Astrocyte (in vitro differentiated cells and primary cell): ENCODE measurements at regions not wholly inside any gene's neighbourhood (a gene's known extent, or its start where the extent isn't known, plus 50 kb on each side); places are given as distances from the start of the nearest gene placed in this dataset.

Source experiments
- DNase-seq: peaks from one replicate; pipeline ENCODE4 v3.0.0-alpha.2; 2010; ENCODE audit warnings: low read depth
- FAIRE-seq: peaks from 2 replicates; lab custom pipeline; 2011; peaks lifted over from hg19 to GRCh38; lab: Jason Lieb, UNC
- H2AFZ ChIP-seq: 2 replicates; pipeline ENCODE4 v1.6.0; 2012; ENCODE audit warnings: low read depth, low read length, inconsistent platforms
- H3K27ac ChIP-seq: 2 replicates; pipeline ENCODE4 v1.5.1; 2011; ENCODE audit warnings: low read depth, low read length, inconsistent platforms
- H3K27me3 ChIP-seq: 2 replicates; pipeline ENCODE4 v1.6.0; 2011; ENCODE audit warnings: low read length, inconsistent platforms; ENCODE audit not compliant: insufficient read depth
- H3K36me3 ChIP-seq: 2 replicates; pipeline ENCODE4 v1.5.1; 2011; ENCODE audit warnings: low read length, inconsistent platforms; ENCODE audit not compliant: insufficient read depth
- H3K4me1 ChIP-seq: 2 replicates; pipeline ENCODE4 v1.5.1; 2011; ENCODE audit warnings: low read length, inconsistent platforms; ENCODE audit not compliant: insufficient read depth
- H3K4me2 ChIP-seq: 2 replicates; pipeline ENCODE4 v1.6.0; 2012; ENCODE audit warnings: low read length, inconsistent platforms
- H3K4me3 ChIP-seq: 2 replicates; pipeline ENCODE4 v1.5.1; 2011; ENCODE audit warnings: low read depth, mild to moderate bottlenecking, low read length, inconsistent platforms; ENCODE audit not compliant: insufficient read depth
- H3K79me2 ChIP-seq: 2 replicates; pipeline ENCODE4 v1.6.0; 2012; ENCODE audit warnings: mild to moderate bottlenecking, low read length, inconsistent platforms; ENCODE audit not compliant: insufficient read depth
- H3K9ac ChIP-seq: 2 replicates; pipeline ENCODE4 v1.6.0; 2012; ENCODE audit warnings: mild to moderate bottlenecking, low read length, inconsistent platforms
- H3K9me3 ChIP-seq: 2 replicates; pipeline ENCODE4 v1.5.1; 2012; ENCODE audit warnings: low read depth, mild to moderate bottlenecking, low read length, inconsistent platforms; ENCODE audit not compliant: insufficient read depth
- H4K20me1 ChIP-seq: 2 replicates; pipeline ENCODE4 v1.6.0; 2012; ENCODE audit warnings: low read length, inconsistent platforms; ENCODE audit not compliant: insufficient read depth
- H3K27ac Mint-ChIP-seq: one replicate; pipeline ENCODE4 v1.8.0; 2021; ENCODE audit warnings: mild to moderate bottlenecking, mixed read lengths; ENCODE audit not compliant: unreplicated experiment
- H3K27me3 Mint-ChIP-seq: one replicate; pipeline ENCODE4 v1.8.0; 2021; ENCODE audit warnings: low read depth, mixed read lengths; ENCODE audit not compliant: unreplicated experiment
- H3K36me3 Mint-ChIP-seq: one replicate; pipeline ENCODE4 v1.8.0; 2021; ENCODE audit warnings: low read depth, mixed read lengths; ENCODE audit not compliant: unreplicated experiment
- H3K4me1 Mint-ChIP-seq: one replicate; pipeline ENCODE4 v1.8.0; 2021; ENCODE audit warnings: low read depth, mixed read lengths; ENCODE audit not compliant: unreplicated experiment
- H3K4me3 Mint-ChIP-seq: one replicate; pipeline ENCODE4 v1.8.0; 2021; ENCODE audit warnings: mild to moderate bottlenecking, moderate library complexity, mixed read lengths; ENCODE audit not compliant: unreplicated experiment
- H3K9me3 Mint-ChIP-seq: one replicate; pipeline ENCODE4 v1.8.0; 2021; ENCODE audit warnings: mild to moderate bottlenecking, mixed read lengths; ENCODE audit not compliant: unreplicated experiment
- EZH2 ChIP-seq: IDR thresholded peaks from 2 replicates; pipeline ENCODE4 v1.6.1; 2012; ENCODE audit warnings: mild to moderate bottlenecking, low read length, inconsistent platforms; ENCODE audit not compliant: insufficient read depth
- TF ChIP-seq, protein P1 (sequence below): IDR thresholded peaks from 2 replicates; pipeline ENCODE4 v1.5.1; 2011; ENCODE audit warnings: low read depth, mild to moderate bottlenecking, inconsistent platforms, low read length, moderate library complexity; ENCODE audit not compliant: insufficient read depth

DNA sequence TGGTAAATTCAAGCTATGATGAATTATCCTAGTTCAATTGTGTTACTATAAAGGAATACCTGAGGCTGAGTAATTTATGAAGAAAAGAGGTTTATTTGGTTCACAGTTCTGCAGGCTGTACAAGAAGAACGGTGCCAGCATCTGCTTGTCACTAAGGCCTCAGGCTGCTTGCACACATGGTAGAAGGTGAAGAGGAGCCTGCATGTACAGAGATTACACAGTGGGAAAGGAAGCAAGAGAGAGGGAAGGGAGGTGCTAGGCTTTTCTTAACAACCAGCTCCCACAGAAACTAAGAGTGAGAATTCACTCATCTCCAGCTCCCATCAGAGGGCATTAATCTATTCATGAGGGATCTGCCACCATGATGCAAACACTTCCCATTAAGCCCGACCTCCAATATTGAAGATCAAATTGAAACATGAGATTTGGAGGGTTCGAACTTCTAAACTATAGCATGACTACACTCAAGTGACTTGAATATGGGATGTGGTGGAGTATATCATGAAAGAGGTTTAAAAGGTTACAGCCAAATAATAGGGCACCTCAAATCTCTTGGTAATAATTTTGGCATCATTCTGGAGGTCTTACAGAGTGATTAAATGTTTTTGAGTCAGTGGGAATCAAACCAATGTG lies 58.4 kb upstream of the ETAA1 start:
- Histone ChIP-seq H3K4me1 (no peaks in the 10 kb centered on the region), H3K9ac (no peak overlapping the region), H2AFZ (no peak overlapping the region), H3K4me2 (no peak overlapping the region), H4K20me1 (no peaks in the 10 kb centered on the region), H3K4me3 (no peak overlapping the region), H3K36me3 (no peaks in the 10 kb centered on the region), H3K79me2 (no peaks in the 10 kb centered on the region), H3K27me3 (no peaks in the 10 kb centered on the region), H3K27ac (no peak overlapping the region), H3K9me3 (no peaks in the 10 kb centered on the region)
- Mint-ChIP-seq H3K4me3 (no peak overlapping the region), H3K27me3 (no peaks in the 10 kb centered on the region), H3K9me3 (peaks cover 3% of the 10 kb centered on the region), H3K27ac (no peak overlapping the region), H3K4me1 (no peaks in the 10 kb centered on the region), H3K36me3 (no peaks in the 10 kb centered on the region)
- no peak for FAIRE-seq
- TF ChIP-seq EZH2, result no peak
- TF ChIP-seq, protein P1, sequence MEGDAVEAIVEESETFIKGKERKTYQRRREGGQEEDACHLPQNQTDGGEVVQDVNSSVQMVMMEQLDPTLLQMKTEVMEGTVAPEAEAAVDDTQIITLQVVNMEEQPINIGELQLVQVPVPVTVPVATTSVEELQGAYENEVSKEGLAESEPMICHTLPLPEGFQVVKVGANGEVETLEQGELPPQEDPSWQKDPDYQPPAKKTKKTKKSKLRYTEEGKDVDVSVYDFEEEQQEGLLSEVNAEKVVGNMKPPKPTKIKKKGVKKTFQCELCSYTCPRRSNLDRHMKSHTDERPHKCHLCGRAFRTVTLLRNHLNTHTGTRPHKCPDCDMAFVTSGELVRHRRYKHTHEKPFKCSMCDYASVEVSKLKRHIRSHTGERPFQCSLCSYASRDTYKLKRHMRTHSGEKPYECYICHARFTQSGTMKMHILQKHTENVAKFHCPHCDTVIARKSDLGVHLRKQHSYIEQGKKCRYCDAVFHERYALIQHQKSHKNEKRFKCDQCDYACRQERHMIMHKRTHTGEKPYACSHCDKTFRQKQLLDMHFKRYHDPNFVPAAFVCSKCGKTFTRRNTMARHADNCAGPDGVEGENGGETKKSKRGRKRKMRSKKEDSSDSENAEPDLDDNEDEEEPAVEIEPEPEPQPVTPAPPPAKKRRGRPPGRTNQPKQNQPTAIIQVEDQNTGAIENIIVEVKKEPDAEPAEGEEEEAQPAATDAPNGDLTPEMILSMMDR, result no peak
- no peak for DNase-seq

DNA sequence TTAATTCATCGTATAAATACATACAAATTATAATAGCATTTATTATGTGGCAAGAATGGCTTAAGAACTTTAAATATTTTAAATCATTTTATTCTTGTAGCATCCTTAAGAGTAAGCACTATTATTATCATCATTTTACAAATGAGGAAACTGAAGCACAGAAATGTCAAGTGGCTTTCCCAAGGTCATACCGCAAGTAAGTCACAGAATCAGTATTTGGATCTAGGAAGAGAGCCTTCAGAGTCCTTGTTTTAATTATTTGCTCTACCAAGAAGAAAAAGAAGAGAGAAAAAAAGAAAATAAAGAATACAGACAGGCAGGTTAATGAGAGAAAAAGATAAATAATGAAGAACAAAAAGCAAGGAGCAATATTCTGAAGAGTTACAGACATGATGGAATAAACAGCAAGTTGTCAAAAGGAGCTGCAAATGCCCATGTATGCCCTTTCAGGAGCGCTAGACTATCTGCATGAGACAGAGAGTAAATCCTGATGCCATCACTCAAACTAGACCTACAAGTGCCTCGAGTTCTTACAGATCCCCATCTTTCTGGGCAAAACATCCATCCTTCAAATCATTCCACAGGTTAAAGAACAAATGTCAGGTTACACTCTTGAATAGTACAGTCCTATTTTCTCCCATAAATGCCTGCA lies 57.8 kb upstream of the ETAA1 start:
- TF ChIP-seq, protein P1, result no peak
- TF ChIP-seq EZH2, result no peak
- Histone ChIP-seq H3K9ac (no peak overlapping the region), H3K27ac (no peak overlapping the region), H4K20me1 (no peaks in the 10 kb centered on the region), H3K4me1 (no peaks in the 10 kb centered on the region), H3K27me3 (no peaks in the 10 kb centered on the region), H3K79me2 (no peaks in the 10 kb centered on the region), H3K4me2 (no peak overlapping the region), H3K9me3 (no peaks in the 10 kb centered on the region), H3K4me3 (no peak overlapping the region), H2AFZ (no peak overlapping the region), H3K36me3 (no peaks in the 10 kb centered on the region)
- no peak overlapping the region for H3K27ac Mint-ChIP-seq
- FAIRE-seq (no peak), DNase-seq (no peak)
- no peaks in the 10 kb centered on the region for H3K27me3 Mint-ChIP-seq
- H3K9me3 Mint-ChIP-seq, result peaks cover 3% of the 10 kb centered on the region
- no peaks in the 10 kb centered on the region for H3K4me1 Mint-ChIP-seq
- no peak overlapping the region for H3K4me3 Mint-ChIP-seq
- H3K36me3 Mint-ChIP-seq, result no peaks in the 10 kb centered on the region
